Effector memory CD8-positive, alpha-beta T cell (primary cell): ENCODE measurements at regions not wholly inside any gene's neighbourhood (a gene's known extent, or its start where the extent isn't known, plus 50 kb on each side); places are given as distances from the start of the nearest gene placed in this dataset.
A peak's percentile ranks its signal among the peaks of the same experiment; 100 is the strongest.

Experiments
- ATAC-seq: fragments of 150-1000 bp; cut with Tn5 transposase; replicated peaks from 2 replicates; pipeline ENCODE4 v1.10.0; 2021; ENCODE audit warnings: mild to moderate bottlenecking, moderate library complexity
- DNase-seq, 3 experiments: peaks; one replicate each; pipeline ENCODE4 v3.0.0; 2021
- H3K27ac Mint-ChIP-seq, 2 donors: one replicate each; pipeline ENCODE4 v1.8.0; 2022; ENCODE audit warnings: mild to moderate bottlenecking in 2 of 2, mixed read lengths in 2 of 2, moderate library complexity in 2 of 2
- H3K27me3 Mint-ChIP-seq, 2 donors: one replicate each; pipeline ENCODE4 v1.8.0; 2022; ENCODE audit warnings: mixed read lengths in 2 of 2
- H3K36me3 Mint-ChIP-seq: one replicate; pipeline ENCODE4 v1.8.0; 2022; ENCODE audit warnings: mild to moderate bottlenecking, moderate library complexity, mixed read lengths; ENCODE audit not compliant: insufficient read depth
- H3K4me1 Mint-ChIP-seq, 2 donors: one replicate each; pipeline ENCODE4 v1.8.0; 2022; ENCODE audit warnings: low read depth in 2 of 2, mixed read lengths in 2 of 2
- H3K4me3 Mint-ChIP-seq, 2 donors: one replicate each; pipeline ENCODE4 v1.8.0; 2022; ENCODE audit warnings: mild to moderate bottlenecking in 2 of 2, mixed read lengths in 2 of 2, moderate library complexity in 2 of 2
- H3K9me3 Mint-ChIP-seq, 2 donors: one replicate each; pipeline ENCODE4 v1.8.0; 2022; ENCODE audit warnings: mixed read lengths in 2 of 2

- Mint-ChIP-seq H3K4me3 (no peak overlapping the region), H3K27me3 (no peaks in the 10 kb centered on the region), H3K9me3 (no peaks in the 10 kb centered on the region), H3K27ac (no peak overlapping the region), H3K36me3 (no peaks in the 10 kb centered on the region), H3K4me1 (peaks cover 0 to under 1% of the 10 kb centered on the region in 2 donors)
- no peak for DNase-seq
- no peak for ATAC-seq
Observed at GRCh38 chr5:39717176-39717897, 292.6 kb upstream of the DAB2 start.

- Mint-ChIP-seq H3K4me3 (no peak overlapping the region), H3K4me1 (no peaks in the 10 kb centered on the region), H3K9me3 (no peaks in the 10 kb centered on the region), H3K27me3 (no peaks in the 10 kb centered on the region), H3K36me3 (no peaks in the 10 kb centered on the region), H3K27ac (peak overlapping the region in 1 of 2 donors; percentile 19)
- DNase-seq (peak; percentile 3 to 15 (median 6)), ATAC-seq (peak; percentile 43)
Observed at GRCh38 chr5:39716532-39717028, 291.8 kb upstream of the DAB2 start.

GRCh38 chr5:39714036-39714698 is 289.4 kb upstream of the DAB2 start:
- no peaks in the 10 kb centered on the region for H3K9me3 Mint-ChIP-seq
- no peaks in the 10 kb centered on the region for H3K4me1 Mint-ChIP-seq
- H3K36me3 Mint-ChIP-seq, result no peaks in the 10 kb centered on the region
- H3K27ac Mint-ChIP-seq, result no peak overlapping the region
- H3K4me3 Mint-ChIP-seq, result no peak overlapping the region
- peak; percentile 40 for ATAC-seq
- peak; percentile 27 to 47 (median 40) for DNase-seq
- H3K27me3 Mint-ChIP-seq, result peaks cover 10 to 13% of the 10 kb centered on the region in 2 donors

GRCh38 chr5:39713250-39713916 is 288.6 kb upstream of the DAB2 start:
- H3K4me1 Mint-ChIP-seq, result no peaks in the 10 kb centered on the region
- DNase-seq (no peak), ATAC-seq (no peak)
- H3K27me3 Mint-ChIP-seq, result peaks cover 13 to 17% of the 10 kb centered on the region in 2 donors
- no peak overlapping the region for H3K4me3 Mint-ChIP-seq
- no peak overlapping the region for H3K27ac Mint-ChIP-seq
- H3K36me3 Mint-ChIP-seq, result no peaks in the 10 kb centered on the region
- no peaks in the 10 kb centered on the region for H3K9me3 Mint-ChIP-seq

GRCh38 chr5:39712316-39713249 is 287.8 kb upstream of the DAB2 start:
- ATAC-seq (no peak), DNase-seq (no peak)
- peaks cover 17 to 21% of the 10 kb centered on the region in 2 donors for H3K27me3 Mint-ChIP-seq
- no peak overlapping the region for H3K27ac Mint-ChIP-seq
- no peaks in the 10 kb centered on the region for H3K4me1 Mint-ChIP-seq
- no peaks in the 10 kb centered on the region for H3K9me3 Mint-ChIP-seq
- no peaks in the 10 kb centered on the region for H3K36me3 Mint-ChIP-seq
- no peak overlapping the region for H3K4me3 Mint-ChIP-seq

- DNase-seq (no peak), ATAC-seq (no peak)
Observed at GRCh38 chr5:39711821-39712220, 287.0 kb upstream of the DAB2 start.

GRCh38 chr5:39709032-39709431 is 284.3 kb upstream of the DAB2 start:
- H3K4me1 Mint-ChIP-seq, result no peaks in the 10 kb centered on the region

More at GRCh38 chr5:39711821-39712220, 287.0 kb upstream of the DAB2 start:
- no peaks in the 10 kb centered on the region for H3K4me1 Mint-ChIP-seq
- H3K9me3 Mint-ChIP-seq, result no peaks in the 10 kb centered on the region
- no peak overlapping the region for H3K27ac Mint-ChIP-seq
- H3K4me3 Mint-ChIP-seq, result no peak overlapping the region
- peaks cover 24 to 28% of the 10 kb centered on the region in 2 donors for H3K27me3 Mint-ChIP-seq
- H3K36me3 Mint-ChIP-seq, result no peaks in the 10 kb centered on the region

GRCh38 chr5:39702928-39703327 is 278.1 kb upstream of the DAB2 start:
- Mint-ChIP-seq H3K27me3 (peaks cover 12 to 26% of the 10 kb centered on the region in 2 donors), H3K9me3 (no peaks in the 10 kb centered on the region), H3K4me3 (no peak overlapping the region), H3K36me3 (no peaks in the 10 kb centered on the region), H3K4me1 (no peaks in the 10 kb centered on the region), H3K27ac (no peak overlapping the region)
- DNase-seq, result no peak
- no peak for ATAC-seq

More at GRCh38 chr5:39709032-39709431, 284.3 kb upstream of the DAB2 start:
- Mint-ChIP-seq H3K27me3 (peaks cover 25 to 44% of the 10 kb centered on the region in 2 donors), H3K9me3 (no peaks in the 10 kb centered on the region), H3K36me3 (no peaks in the 10 kb centered on the region), H3K4me3 (no peak overlapping the region), H3K27ac (no peak overlapping the region)
- no peak for DNase-seq
- no peak for ATAC-seq

GRCh38 chr5:39700523-39700922 is 275.7 kb upstream of the DAB2 start:
- no peaks in the 10 kb centered on the region for H3K36me3 Mint-ChIP-seq
- no peaks in the 10 kb centered on the region for H3K4me1 Mint-ChIP-seq
- ATAC-seq (no peak), DNase-seq (no peak)
- H3K27me3 Mint-ChIP-seq, result peaks cover 0 to 15% of the 10 kb centered on the region in 2 donors
- H3K27ac Mint-ChIP-seq, result no peak overlapping the region
- H3K9me3 Mint-ChIP-seq, result no peaks in the 10 kb centered on the region
- H3K4me3 Mint-ChIP-seq, result no peak overlapping the region

GRCh38 chr5:39698838-39699560 is 274.2 kb upstream of the DAB2 start:
- no peak overlapping the region for H3K4me3 Mint-ChIP-seq
- no peak for DNase-seq
- H3K36me3 Mint-ChIP-seq, result no peaks in the 10 kb centered on the region
- H3K9me3 Mint-ChIP-seq, result no peaks in the 10 kb centered on the region
- H3K27me3 Mint-ChIP-seq, result peaks cover 0 to 9% of the 10 kb centered on the region in 2 donors
- ATAC-seq, result no peak
- no peaks in the 10 kb centered on the region for H3K4me1 Mint-ChIP-seq
- no peak overlapping the region for H3K27ac Mint-ChIP-seq

GRCh38 chr5:39697881-39698280 is 273.1 kb upstream of the DAB2 start:
- no peaks in the 10 kb centered on the region for H3K36me3 Mint-ChIP-seq
- no peak for ATAC-seq
- H3K27ac Mint-ChIP-seq, result no peak overlapping the region
- H3K4me1 Mint-ChIP-seq, result no peaks in the 10 kb centered on the region
- H3K27me3 Mint-ChIP-seq, result peaks cover 5 to 17% of the 10 kb centered on the region in 2 donors
- DNase-seq, result no peak
- H3K9me3 Mint-ChIP-seq, result no peaks in the 10 kb centered on the region
- no peak overlapping the region for H3K4me3 Mint-ChIP-seq

GRCh38 chr5:39696672-39697398 is 272.1 kb upstream of the DAB2 start:
- Mint-ChIP-seq H3K9me3 (no peaks in the 10 kb centered on the region), H3K4me3 (no peak overlapping the region), H3K36me3 (no peaks in the 10 kb centered on the region), H3K27me3 (peaks cover 10 to 19% of the 10 kb centered on the region in 2 donors), H3K4me1 (no peaks in the 10 kb centered on the region), H3K27ac (no peak overlapping the region)
- DNase-seq (no peak), ATAC-seq (no peak)
